AG20443 (cell line): ENCODE measurements at regions not wholly inside any gene's neighbourhood (a gene's known extent, or its start where the extent isn't known, plus 50 kb on each side); places are given as distances from the start of the nearest gene placed in this dataset.

Experiments
- DNase-seq: peaks from one replicate; pipeline ENCODE4 v3.0.0; 2012; ENCODE audit warnings: low spot score, mixed read lengths

DNA sequence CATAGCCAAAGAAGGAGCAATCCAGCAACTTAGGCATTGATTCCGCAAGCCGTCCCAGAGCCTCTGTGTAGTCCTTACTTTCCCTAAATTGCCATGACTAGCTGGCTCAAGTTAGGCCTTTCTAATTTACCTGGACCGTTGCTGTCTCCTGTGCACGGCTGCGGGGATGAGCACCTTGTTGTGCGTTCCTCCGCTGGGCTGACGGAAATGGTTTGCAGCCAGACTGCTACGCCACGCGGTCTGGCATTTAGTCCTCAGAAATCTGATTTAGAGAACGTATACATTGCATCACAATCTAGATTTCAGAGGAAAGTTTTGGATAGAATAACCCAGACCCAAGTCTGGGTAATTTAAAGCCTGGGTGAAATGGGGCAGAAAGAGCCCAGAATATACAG, 133.2 kb upstream of the ARHGAP5 start:
- no peak for DNase-seq

- DNase-seq = no peak
These were observed 132.6 kb upstream of the ARHGAP5 start for GRCh38 chr14:31944256-31945073.

DNA sequence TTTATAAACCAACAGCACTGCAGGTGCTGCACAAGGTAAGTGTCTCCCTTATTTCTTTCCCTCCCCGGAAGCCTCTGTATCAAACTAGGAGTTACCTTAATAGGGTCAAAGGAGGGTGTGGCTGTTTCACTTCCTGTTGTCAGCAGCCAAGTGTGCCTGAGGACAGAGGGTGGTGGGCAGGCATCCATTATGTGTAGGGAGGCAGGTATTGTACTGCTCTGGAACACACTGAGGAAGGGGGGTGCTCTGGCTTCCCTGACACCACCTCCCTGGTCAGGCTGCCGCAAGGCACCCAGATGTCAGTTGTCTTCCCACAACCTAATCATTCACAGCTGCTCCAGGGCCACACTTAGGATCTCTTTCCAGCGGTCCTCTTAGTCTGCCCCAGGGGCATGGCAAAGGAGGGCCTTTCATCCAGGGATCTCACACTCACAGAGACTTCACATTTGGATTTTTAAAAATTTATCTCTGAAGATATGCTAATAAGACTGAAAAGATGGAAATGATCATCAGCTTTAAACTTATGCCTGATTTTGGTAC, 132.0 kb upstream of the ARHGAP5 start:
- DNase-seq = no peak

GRCh38 chr14:31945701-31946100, 131.4 kb upstream of the ARHGAP5 start:
- DNase-seq = no peak

GRCh38 chr14:31947076-31947475, 130.0 kb upstream of the ARHGAP5 start:
- no peak for DNase-seq

DNA sequence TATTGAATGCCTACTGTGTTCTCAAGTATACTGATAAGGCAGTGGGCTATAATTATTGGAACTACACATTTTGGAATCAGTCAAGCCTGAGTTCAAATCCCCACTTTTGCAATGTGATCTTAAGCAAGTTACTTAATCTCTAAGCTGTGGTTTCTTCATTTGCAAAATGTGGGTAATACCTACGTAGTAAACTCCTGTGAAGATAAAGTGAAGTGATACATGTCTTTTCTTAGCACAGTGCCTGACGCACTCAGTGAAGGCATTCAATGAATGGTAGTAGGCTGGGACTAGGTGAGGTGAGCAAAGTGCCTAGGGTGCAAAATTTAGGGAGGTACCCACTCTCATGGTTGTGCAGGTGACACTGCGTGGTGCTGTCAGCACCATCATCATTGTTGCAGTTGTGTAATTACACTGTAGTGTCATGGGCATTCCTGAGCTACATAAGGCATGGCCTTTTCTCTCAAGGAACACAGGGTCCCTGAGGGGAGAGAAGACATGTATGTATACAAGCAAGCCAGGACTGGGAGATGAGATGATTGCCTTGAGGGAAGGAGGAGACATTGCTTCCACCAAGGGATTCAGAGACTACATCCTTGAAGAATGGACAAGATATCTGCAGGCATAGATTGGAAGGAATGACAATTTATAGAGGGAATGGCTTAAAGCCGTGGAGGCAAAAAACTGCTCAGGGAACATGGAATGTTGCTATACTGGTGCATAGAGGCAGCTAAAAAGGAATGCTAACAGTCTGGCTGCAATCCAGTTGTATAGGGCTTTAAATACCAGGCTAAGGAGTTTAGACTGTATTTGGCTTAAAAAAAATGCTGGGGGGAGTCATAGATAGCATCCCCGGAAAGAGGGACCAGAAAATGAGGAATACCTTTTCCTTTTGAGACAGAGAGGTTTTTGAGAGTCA, 129.2 kb upstream of the ARHGAP5 start:
- DNase-seq = no peak

DNA sequence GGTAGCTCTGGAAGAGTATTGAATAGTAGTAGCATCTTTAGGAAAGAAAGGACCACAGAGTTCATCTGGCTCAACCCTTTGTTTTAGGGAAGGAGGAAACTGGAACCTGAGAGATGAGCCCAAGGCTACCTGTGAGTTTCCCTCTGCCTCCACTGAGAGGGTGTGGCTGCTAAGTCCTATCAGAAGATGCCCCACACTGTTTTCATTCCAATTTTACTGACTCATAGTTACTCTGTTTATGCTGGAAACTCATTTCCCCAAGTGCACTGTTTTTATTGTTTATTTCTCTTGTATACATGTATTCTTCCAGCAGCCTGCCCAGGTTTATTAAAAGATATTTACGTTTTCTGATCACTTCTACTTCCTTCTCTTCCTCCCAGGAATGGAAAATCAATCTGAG, 127.4 kb upstream of the ARHGAP5 start:
- no peak for DNase-seq

GRCh38 chr14:31950331-31950730, 126.8 kb upstream of the ARHGAP5 start:
- no peak for DNase-seq

- peak; percentile 88 for DNase-seq
These were observed 126.1 kb upstream of the ARHGAP5 start for GRCh38 chr14:31950764-31951637.

- DNase-seq = no peak
These were observed 125.5 kb upstream of the ARHGAP5 start for GRCh38 chr14:31951638-31951964.

DNA sequence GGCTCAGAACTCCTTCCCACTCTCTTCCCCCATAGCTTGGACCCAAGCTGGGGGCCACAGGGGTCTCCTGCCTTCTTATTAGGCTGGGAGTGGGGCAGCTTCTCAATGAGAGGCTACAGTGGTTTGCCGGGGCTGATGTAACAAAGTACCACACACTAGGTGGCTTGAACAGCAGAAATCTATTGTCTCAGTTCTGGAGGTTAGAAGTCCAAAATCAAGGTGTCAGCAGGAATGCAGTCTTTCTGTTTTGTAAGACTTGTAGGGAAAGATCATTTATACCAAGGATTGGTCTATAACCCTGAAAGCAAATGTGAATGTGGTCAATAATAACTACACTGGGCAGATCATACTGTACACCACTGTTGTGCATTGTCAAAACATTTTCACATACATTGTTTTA, 124.5 kb upstream of the ARHGAP5 start:
- DNase-seq = no peak

DNA sequence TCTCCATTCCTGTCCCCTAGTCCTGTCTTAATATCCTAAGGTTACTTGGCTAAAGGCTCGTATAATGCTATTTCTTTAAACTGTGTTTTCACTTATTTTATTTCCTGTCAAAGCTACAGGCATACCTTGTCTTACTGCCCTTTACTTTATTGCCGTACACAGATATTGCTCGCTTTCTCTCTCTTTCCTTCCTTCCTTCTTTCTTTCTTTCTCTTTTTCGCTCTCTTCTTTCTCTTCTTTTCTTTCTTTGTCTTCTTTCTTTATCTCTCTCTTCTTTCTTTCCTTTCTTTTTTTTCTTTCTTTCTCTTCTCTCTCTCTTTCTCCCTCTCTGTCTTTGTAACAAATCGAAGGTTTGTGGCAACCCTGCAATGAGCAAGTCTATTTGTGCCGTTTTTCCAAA, 123.9 kb upstream of the ARHGAP5 start:
- no peak for DNase-seq

GRCh38 chr14:31954991-31955390, 122.1 kb upstream of the ARHGAP5 start:
- DNase-seq = peak; percentile 26

DNA sequence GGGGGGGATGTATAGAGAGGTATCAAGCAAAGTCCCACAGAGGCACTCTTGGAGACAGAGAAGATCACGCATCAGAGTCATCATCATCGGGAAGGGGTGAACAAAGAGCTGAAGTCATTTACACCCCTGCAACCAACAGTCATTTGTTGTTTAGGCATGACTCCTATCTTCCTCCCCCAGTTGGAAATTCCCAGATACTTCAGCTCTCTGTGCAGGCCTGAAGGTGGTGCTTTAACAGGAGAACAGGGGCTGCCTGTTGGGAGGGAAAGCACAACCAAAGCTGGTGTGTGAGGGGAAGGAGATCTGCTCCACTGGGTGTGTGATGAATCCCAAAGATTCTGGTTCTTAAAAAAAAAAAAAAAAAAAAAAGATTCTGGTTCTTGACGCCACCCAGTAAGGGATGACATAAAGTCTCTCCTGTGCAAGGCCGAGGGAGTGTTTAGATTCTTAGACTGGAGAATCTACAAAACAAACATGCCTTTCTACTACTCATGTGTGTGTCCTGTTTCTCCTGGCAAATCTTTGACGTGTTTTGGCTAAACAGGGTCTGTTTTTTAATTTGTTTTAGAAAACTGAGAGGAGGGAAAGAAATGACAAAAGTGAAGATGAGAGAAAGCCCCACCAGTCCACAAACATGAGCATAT, 121.0 kb upstream of the ARHGAP5 start:
- DNase-seq = no peak

GRCh38 chr14:31957565-31957964, 119.5 kb upstream of the ARHGAP5 start:
- DNase-seq = no peak

- DNase-seq = peak; percentile 43
These were observed 117.1 kb upstream of the ARHGAP5 start for GRCh38 chr14:31960039-31960438.

DNA sequence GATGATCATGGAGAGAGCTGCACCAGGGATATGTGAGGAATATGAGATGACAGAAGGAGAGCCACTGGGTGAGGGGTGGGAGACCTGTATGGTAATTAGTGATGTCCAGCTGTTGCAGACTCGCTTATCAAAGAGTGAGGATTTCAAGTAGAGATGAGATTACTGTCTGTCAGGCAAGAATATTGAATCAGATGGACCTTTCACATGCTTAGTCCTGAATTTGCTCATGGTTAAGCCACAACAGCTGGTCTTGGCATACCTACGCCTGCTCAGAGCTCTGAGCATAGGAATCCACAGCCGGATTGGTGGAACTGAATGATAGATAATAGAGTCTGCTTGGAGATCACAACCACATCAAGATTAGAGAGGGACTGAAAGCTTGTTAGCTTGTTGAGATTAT, 115.2 kb upstream of the ARHGAP5 start:
- DNase-seq = no peak

- no peak for DNase-seq
These were observed 114.2 kb upstream of the ARHGAP5 start for GRCh38 chr14:31962920-31963319.

DNA sequence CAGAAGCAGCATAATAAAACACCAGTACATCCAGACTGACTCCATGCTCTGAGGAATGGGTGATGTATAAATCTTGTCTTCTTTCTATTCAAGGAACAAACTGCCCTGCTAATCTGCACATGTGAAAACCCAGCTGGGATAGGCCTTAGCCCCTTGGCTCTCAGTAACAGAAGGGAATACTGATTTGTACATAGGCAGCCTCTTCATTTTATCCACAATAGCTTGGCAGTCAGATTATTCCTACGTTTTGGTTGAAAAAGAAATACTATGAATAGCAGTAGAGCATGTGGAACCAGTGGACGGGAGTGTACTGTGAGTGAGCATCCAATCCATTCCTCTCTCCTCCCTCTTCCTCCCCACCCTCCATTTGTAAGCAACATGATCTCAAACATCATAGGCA, 113.5 kb upstream of the ARHGAP5 start:
- no peak for DNase-seq

DNA sequence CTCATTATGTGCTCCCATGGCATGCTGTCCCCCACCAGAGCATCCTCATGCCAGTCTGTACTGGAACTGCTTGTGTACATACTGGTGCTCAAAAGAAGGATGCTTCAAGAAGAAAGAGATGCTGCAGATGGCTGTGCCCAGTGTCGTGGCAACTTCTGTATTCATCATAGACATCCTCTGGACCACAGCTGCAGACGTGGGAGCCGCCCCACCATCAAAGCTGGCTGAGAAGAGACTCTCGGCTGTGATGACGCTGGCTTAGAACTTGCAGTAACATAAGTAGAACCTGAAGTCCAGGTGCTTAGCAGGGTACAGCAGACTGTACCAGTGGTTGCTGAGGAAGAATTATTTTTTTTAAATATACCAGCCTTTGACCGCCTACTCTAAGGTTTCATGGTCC, 112.6 kb upstream of the ARHGAP5 start:
- DNase-seq = no peak

- no peak for DNase-seq
These were observed 111.9 kb upstream of the ARHGAP5 start for GRCh38 chr14:31965071-31965734.
